ENCODE measurements at regions not wholly inside any gene's neighbourhood (a gene's known extent, or its start where the extent isn't known, plus 50 kb on each side); places are given as distances from the start of the nearest gene placed in this dataset.

DNA sequence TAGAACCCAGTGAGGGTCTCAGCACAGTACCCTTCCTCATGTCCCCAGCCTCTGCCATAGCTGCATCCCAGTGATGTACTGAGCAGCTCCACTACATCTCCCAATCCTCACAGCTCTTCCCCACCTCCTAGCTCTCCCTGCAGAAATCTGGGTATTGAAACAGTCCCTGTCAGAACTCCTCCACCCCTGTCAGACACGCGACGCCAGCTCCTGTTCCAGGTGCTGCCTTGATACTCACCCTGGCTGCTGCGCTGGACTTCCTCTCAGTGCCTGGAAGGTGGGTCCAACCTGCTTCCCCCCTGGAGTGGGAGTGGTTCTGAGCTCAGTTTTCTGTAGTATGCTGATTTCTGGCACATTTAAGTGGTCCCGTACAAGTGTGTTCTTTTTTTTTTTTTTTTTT lies 160.9 kb upstream of the SLCO3A1 start:
- no peak overlapping the region for H2AFZ ChIP-seq (ENCODE audit: low read depth, low read length, poor library complexity, severe bottlenecking)
- no peaks in the 10 kb centered on the region for H3K9me2 ChIP-seq (ENCODE audit: insufficient read depth)
- no peaks in the 10 kb centered on the region for H3K4me1 ChIP-seq (ENCODE audit: control insufficient read depth in 1 of 2, insufficient read depth in 2 of 2, low read length in 2 of 2)
- ChIA-PET POLR2A (no interaction called here), RAD21 (ENCODE audit: low non-redundant PET in 1 of 2, low total read pairs in 2 of 2, uncharacterized antibody in 2 of 2, unreplicated experiment in 2 of 2) (no interaction called here), CTCF (no interaction called here)
- TF ChIP-seq EGR1 (IDR thresholded peaks at IDR 0.05; ENCODE audit: low read depth): no peak
- TF ChIP-seq, protein P1, sequence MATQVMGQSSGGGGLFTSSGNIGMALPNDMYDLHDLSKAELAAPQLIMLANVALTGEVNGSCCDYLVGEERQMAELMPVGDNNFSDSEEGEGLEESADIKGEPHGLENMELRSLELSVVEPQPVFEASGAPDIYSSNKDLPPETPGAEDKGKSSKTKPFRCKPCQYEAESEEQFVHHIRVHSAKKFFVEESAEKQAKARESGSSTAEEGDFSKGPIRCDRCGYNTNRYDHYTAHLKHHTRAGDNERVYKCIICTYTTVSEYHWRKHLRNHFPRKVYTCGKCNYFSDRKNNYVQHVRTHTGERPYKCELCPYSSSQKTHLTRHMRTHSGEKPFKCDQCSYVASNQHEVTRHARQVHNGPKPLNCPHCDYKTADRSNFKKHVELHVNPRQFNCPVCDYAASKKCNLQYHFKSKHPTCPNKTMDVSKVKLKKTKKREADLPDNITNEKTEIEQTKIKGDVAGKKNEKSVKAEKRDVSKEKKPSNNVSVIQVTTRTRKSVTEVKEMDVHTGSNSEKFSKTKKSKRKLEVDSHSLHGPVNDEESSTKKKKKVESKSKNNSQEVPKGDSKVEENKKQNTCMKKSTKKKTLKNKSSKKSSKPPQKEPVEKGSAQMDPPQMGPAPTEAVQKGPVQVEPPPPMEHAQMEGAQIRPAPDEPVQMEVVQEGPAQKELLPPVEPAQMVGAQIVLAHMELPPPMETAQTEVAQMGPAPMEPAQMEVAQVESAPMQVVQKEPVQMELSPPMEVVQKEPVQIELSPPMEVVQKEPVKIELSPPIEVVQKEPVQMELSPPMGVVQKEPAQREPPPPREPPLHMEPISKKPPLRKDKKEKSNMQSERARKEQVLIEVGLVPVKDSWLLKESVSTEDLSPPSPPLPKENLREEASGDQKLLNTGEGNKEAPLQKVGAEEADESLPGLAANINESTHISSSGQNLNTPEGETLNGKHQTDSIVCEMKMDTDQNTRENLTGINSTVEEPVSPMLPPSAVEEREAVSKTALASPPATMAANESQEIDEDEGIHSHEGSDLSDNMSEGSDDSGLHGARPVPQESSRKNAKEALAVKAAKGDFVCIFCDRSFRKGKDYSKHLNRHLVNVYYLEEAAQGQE (IDR thresholded peaks at IDR 0.05; ENCODE audit: low read depth): no peak
- no peak for TF ChIP-seq ZNF274 (IDR thresholded peaks at IDR 0.05; ENCODE audit: low read depth, low read length)
- TF ChIP-seq CBX3 (IDR thresholded peaks at IDR 0.05; ENCODE audit: low read depth): no peak
- no TSS peak for BruUV-seq (replicated peaks)
- no peaks in the 10 kb centered on the region; the same call in 1 of the 2 replicates for H3K27me3 ChIP-seq (ENCODE audit: insufficient read depth, low read length)
- no peak overlapping the region for H3K27ac ChIP-seq (ENCODE audit: low read depth, low read length)
- no peak for DNase-seq (ENCODE audit: low read depth, low spot score)
- no peaks in the 10 kb centered on the region for H3K36me3 ChIP-seq (ENCODE audit: control insufficient read depth in 1 of 2, insufficient read depth in 2 of 2, low read length in 2 of 2)
- H3K4me3 ChIP-seq (replicated peaks in 1 of 2; ENCODE audit: low read depth in 1 of 2, low read length in 2 of 2): no peak overlapping the region
- H3K79me2 ChIP-seq (ENCODE audit: insufficient read depth, low read length): no peaks in the 10 kb centered on the region
- no peak overlapping the region for H3K4me2 ChIP-seq (ENCODE audit: low read length)
- no peak for ATAC-seq
- H4K20me1 ChIP-seq (ENCODE audit: insufficient read depth): 0 out of 2 replicates have a peak, but pooled peaks cover 3% of the 10 kb centered on the region
- intact Hi-C loops (cut with micrococcal nuclease): no loop called here
- no peak overlapping the region for H3K9ac ChIP-seq (ENCODE audit: low read length)
- H3K9me3 ChIP-seq (ENCODE audit: control insufficient read depth in 1 of 2, insufficient read depth in 1 of 2, low read depth in 1 of 2, low read length in 2 of 2): no peaks in the 10 kb centered on the region

DNA sequence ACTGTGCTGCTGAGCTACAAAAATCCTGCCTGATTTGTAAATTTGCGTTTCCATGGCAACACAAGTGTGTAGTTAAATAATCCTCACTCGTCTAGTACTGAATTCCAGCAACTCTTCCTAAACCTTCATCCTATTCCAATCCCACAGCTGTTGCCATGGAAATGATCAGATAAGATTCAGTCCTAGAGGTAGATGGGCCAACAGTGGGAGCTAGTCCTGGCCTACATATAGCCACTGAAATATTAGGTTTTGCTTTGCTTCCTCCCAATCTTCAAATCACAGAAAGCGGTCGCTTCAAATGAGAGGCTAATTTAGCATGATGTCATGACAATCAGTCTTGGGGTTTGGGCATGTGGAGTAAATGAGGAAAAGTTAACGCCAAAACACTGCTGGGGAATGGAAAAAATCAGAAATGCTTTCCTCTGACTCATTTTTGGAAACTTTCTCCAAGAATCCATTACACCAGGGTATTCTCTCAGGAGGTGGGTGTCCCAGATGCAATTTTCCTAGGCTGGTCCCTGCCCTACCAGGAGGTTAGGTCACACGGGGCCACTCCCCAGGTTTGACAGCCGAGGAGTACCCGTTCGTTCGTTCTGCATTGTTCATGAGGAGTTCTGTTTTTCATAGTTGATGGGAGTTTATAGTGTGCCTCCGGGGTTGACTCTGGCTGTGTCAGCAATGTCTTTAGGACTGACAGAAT lies 159.2 kb upstream of the SLCO3A1 start:
- no peaks in the 10 kb centered on the region for H3K9me2 ChIP-seq (ENCODE audit: insufficient read depth)
- POLR2A ChIA-PET: no interaction called here
- H3K4me3 ChIP-seq (replicated peaks in 1 of 2; ENCODE audit: low read depth in 1 of 2, low read length in 2 of 2): no peak overlapping the region
- no peak for ATAC-seq
- DNase-seq (ENCODE audit: low read depth, low spot score): no peak
- no peaks in the 10 kb centered on the region; the same call in 1 of the 2 replicates for H3K27me3 ChIP-seq (ENCODE audit: insufficient read depth, low read length)
- H3K9me3 ChIP-seq (ENCODE audit: control insufficient read depth in 1 of 2, insufficient read depth in 1 of 2, low read depth in 1 of 2, low read length in 2 of 2): no peaks in the 10 kb centered on the region
- CTCF ChIA-PET: interaction anchor here (1.2 kb wide), 1 partner anchor 12 kb away, joined by 4 read pairs; no protein-coding TSS in a partner anchor
- H3K4me2 ChIP-seq (ENCODE audit: low read length): no peak overlapping the region
- H3K27ac ChIP-seq (ENCODE audit: low read depth, low read length): no peak overlapping the region
- H3K36me3 ChIP-seq (ENCODE audit: control insufficient read depth in 1 of 2, insufficient read depth in 2 of 2, low read length in 2 of 2): no peaks in the 10 kb centered on the region
- RAD21 ChIA-PET (ENCODE audit: low non-redundant PET in 1 of 2, low total read pairs in 2 of 2, uncharacterized antibody in 2 of 2, unreplicated experiment in 2 of 2): no interaction called here
- H3K79me2 ChIP-seq (ENCODE audit: insufficient read depth, low read length): no peaks in the 10 kb centered on the region
- intact Hi-C loops (cut with micrococcal nuclease): no loop called here
- no peaks in the 10 kb centered on the region for H3K4me1 ChIP-seq (ENCODE audit: control insufficient read depth in 1 of 2, insufficient read depth in 2 of 2, low read length in 2 of 2)
- H3K9ac ChIP-seq (ENCODE audit: low read length): no peak overlapping the region
- 0 out of 2 replicates have a peak, but pooled peaks cover 3% of the 10 kb centered on the region for H4K20me1 ChIP-seq (ENCODE audit: insufficient read depth)
- no peak overlapping the region for H2AFZ ChIP-seq (ENCODE audit: low read depth, low read length, poor library complexity, severe bottlenecking)
- BruUV-seq (replicated peaks): no TSS peak
- TF ChIP-seq ELF1 (IDR thresholded peaks at IDR 0.05; ENCODE audit: borderline replicate concordance, low read depth) (no peak), SRF (IDR thresholded peaks at IDR 0.05; ENCODE audit: low read depth) (no peak), ZNF274 (IDR thresholded peaks at IDR 0.05; ENCODE audit: low read depth, low read length) (no peak), POLR2A (IDR thresholded peaks at IDR 0.05; ENCODE audit: borderline replicate concordance, extremely low read depth, insufficient read depth, insufficient read length) (no peak), TCF7L2 (IDR thresholded peaks at IDR 0.05; ENCODE audit: borderline replicate concordance, extremely low read depth, insufficient read depth, insufficient read length) (no peak), EGR1 (IDR thresholded peaks at IDR 0.05; ENCODE audit: low read depth) (no peak), POLR2AphosphoS5 (IDR thresholded peaks at IDR 0.05; ENCODE audit: low read depth, low read length) (no peak)
- TF ChIP-seq, protein P2, sequence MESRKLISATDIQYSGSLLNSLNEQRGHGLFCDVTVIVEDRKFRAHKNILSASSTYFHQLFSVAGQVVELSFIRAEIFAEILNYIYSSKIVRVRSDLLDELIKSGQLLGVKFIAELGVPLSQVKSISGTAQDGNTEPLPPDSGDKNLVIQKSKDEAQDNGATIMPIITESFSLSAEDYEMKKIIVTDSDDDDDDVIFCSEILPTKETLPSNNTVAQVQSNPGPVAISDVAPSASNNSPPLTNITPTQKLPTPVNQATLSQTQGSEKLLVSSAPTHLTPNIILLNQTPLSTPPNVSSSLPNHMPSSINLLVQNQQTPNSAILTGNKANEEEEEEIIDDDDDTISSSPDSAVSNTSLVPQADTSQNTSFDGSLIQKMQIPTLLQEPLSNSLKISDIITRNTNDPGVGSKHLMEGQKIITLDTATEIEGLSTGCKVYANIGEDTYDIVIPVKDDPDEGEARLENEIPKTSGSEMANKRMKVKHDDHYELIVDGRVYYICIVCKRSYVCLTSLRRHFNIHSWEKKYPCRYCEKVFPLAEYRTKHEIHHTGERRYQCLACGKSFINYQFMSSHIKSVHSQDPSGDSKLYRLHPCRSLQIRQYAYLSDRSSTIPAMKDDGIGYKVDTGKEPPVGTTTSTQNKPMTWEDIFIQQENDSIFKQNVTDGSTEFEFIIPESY (IDR thresholded peaks at IDR 0.05; ENCODE audit: extremely low read depth, insufficient replicate concordance, low read length): no peak
- TF ChIP-seq, protein P3, sequence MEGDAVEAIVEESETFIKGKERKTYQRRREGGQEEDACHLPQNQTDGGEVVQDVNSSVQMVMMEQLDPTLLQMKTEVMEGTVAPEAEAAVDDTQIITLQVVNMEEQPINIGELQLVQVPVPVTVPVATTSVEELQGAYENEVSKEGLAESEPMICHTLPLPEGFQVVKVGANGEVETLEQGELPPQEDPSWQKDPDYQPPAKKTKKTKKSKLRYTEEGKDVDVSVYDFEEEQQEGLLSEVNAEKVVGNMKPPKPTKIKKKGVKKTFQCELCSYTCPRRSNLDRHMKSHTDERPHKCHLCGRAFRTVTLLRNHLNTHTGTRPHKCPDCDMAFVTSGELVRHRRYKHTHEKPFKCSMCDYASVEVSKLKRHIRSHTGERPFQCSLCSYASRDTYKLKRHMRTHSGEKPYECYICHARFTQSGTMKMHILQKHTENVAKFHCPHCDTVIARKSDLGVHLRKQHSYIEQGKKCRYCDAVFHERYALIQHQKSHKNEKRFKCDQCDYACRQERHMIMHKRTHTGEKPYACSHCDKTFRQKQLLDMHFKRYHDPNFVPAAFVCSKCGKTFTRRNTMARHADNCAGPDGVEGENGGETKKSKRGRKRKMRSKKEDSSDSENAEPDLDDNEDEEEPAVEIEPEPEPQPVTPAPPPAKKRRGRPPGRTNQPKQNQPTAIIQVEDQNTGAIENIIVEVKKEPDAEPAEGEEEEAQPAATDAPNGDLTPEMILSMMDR (IDR thresholded peaks at IDR 0.05 in 2 of 3, conservative IDR thresholded peaks at IDR 0.05 in 1 of 3; ENCODE audit: borderline replicate concordance in 1 of 3, insufficient read depth in 1 of 3, low read depth in 2 of 3, low read length in 2 of 3): no peak

All from HCT116 (cell line).